ENCODE measurements at regions not wholly inside any gene's neighbourhood (a gene's known extent, or its start where the extent isn't known, plus 50 kb on each side); places are given as distances from the start of the nearest gene placed in this dataset.

DNA sequence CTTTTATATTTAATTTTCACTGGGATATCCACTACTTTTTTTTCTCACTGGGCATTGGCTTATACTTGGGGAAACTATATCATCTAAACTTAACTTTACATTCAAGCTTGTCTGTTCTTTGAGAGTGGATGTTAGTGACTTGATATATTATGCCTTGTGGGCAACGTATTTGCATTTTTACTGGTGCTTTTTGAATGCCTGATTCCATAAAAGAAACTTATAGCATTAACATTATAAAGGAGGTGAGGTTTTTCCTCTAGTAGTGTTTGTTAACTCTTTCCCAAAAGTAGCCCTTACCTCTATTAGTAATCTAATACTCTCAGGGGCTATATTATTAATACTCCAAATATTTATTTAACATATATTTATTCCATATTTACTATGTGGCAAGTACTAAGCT is 416.5 kb downstream of the PLA2G4A start:
- TF ChIP-seq, protein P1, sequence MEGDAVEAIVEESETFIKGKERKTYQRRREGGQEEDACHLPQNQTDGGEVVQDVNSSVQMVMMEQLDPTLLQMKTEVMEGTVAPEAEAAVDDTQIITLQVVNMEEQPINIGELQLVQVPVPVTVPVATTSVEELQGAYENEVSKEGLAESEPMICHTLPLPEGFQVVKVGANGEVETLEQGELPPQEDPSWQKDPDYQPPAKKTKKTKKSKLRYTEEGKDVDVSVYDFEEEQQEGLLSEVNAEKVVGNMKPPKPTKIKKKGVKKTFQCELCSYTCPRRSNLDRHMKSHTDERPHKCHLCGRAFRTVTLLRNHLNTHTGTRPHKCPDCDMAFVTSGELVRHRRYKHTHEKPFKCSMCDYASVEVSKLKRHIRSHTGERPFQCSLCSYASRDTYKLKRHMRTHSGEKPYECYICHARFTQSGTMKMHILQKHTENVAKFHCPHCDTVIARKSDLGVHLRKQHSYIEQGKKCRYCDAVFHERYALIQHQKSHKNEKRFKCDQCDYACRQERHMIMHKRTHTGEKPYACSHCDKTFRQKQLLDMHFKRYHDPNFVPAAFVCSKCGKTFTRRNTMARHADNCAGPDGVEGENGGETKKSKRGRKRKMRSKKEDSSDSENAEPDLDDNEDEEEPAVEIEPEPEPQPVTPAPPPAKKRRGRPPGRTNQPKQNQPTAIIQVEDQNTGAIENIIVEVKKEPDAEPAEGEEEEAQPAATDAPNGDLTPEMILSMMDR (conservative IDR thresholded peaks at IDR 0.05; ENCODE audit: low read depth in 2 of 2): no peak
- TF ChIP-seq POLR2AphosphoS5 (IDR thresholded peaks at IDR 0.05; ENCODE audit: low read depth): no peak
- TF ChIP-seq, protein P2, sequence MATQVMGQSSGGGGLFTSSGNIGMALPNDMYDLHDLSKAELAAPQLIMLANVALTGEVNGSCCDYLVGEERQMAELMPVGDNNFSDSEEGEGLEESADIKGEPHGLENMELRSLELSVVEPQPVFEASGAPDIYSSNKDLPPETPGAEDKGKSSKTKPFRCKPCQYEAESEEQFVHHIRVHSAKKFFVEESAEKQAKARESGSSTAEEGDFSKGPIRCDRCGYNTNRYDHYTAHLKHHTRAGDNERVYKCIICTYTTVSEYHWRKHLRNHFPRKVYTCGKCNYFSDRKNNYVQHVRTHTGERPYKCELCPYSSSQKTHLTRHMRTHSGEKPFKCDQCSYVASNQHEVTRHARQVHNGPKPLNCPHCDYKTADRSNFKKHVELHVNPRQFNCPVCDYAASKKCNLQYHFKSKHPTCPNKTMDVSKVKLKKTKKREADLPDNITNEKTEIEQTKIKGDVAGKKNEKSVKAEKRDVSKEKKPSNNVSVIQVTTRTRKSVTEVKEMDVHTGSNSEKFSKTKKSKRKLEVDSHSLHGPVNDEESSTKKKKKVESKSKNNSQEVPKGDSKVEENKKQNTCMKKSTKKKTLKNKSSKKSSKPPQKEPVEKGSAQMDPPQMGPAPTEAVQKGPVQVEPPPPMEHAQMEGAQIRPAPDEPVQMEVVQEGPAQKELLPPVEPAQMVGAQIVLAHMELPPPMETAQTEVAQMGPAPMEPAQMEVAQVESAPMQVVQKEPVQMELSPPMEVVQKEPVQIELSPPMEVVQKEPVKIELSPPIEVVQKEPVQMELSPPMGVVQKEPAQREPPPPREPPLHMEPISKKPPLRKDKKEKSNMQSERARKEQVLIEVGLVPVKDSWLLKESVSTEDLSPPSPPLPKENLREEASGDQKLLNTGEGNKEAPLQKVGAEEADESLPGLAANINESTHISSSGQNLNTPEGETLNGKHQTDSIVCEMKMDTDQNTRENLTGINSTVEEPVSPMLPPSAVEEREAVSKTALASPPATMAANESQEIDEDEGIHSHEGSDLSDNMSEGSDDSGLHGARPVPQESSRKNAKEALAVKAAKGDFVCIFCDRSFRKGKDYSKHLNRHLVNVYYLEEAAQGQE (IDR thresholded peaks at IDR 0.05; ENCODE audit: unreplicated experiment): no peak
- no peak for TF ChIP-seq EZH2 (IDR thresholded peaks at IDR 0.05; ENCODE audit: low read depth, unreplicated experiment)
- TF ChIP-seq EZH2phosphoT487 (IDR thresholded peaks at IDR 0.05; ENCODE audit: unreplicated experiment): no peak
- TF ChIP-seq JUNB (IDR thresholded peaks at IDR 0.05; ENCODE audit: unreplicated experiment): no peak
- TF ChIP-seq, protein P3, sequence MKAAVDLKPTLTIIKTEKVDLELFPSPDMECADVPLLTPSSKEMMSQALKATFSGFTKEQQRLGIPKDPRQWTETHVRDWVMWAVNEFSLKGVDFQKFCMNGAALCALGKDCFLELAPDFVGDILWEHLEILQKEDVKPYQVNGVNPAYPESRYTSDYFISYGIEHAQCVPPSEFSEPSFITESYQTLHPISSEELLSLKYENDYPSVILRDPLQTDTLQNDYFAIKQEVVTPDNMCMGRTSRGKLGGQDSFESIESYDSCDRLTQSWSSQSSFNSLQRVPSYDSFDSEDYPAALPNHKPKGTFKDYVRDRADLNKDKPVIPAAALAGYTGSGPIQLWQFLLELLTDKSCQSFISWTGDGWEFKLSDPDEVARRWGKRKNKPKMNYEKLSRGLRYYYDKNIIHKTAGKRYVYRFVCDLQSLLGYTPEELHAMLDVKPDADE (IDR thresholded peaks at IDR 0.05): no peak
- TF ChIP-seq ZNF331 (CRISPR knock-in tag; IDR thresholded peaks at IDR 0.05; ENCODE audit: low read depth): no peak
- no peak for TF ChIP-seq ZNF114 (CRISPR knock-in tag; IDR thresholded peaks at IDR 0.05)
- no peak for TF ChIP-seq CREB1 (CRISPR knock-in tag; IDR thresholded peaks at IDR 0.05; ENCODE audit: low read depth)
- TF ChIP-seq, protein P4, sequence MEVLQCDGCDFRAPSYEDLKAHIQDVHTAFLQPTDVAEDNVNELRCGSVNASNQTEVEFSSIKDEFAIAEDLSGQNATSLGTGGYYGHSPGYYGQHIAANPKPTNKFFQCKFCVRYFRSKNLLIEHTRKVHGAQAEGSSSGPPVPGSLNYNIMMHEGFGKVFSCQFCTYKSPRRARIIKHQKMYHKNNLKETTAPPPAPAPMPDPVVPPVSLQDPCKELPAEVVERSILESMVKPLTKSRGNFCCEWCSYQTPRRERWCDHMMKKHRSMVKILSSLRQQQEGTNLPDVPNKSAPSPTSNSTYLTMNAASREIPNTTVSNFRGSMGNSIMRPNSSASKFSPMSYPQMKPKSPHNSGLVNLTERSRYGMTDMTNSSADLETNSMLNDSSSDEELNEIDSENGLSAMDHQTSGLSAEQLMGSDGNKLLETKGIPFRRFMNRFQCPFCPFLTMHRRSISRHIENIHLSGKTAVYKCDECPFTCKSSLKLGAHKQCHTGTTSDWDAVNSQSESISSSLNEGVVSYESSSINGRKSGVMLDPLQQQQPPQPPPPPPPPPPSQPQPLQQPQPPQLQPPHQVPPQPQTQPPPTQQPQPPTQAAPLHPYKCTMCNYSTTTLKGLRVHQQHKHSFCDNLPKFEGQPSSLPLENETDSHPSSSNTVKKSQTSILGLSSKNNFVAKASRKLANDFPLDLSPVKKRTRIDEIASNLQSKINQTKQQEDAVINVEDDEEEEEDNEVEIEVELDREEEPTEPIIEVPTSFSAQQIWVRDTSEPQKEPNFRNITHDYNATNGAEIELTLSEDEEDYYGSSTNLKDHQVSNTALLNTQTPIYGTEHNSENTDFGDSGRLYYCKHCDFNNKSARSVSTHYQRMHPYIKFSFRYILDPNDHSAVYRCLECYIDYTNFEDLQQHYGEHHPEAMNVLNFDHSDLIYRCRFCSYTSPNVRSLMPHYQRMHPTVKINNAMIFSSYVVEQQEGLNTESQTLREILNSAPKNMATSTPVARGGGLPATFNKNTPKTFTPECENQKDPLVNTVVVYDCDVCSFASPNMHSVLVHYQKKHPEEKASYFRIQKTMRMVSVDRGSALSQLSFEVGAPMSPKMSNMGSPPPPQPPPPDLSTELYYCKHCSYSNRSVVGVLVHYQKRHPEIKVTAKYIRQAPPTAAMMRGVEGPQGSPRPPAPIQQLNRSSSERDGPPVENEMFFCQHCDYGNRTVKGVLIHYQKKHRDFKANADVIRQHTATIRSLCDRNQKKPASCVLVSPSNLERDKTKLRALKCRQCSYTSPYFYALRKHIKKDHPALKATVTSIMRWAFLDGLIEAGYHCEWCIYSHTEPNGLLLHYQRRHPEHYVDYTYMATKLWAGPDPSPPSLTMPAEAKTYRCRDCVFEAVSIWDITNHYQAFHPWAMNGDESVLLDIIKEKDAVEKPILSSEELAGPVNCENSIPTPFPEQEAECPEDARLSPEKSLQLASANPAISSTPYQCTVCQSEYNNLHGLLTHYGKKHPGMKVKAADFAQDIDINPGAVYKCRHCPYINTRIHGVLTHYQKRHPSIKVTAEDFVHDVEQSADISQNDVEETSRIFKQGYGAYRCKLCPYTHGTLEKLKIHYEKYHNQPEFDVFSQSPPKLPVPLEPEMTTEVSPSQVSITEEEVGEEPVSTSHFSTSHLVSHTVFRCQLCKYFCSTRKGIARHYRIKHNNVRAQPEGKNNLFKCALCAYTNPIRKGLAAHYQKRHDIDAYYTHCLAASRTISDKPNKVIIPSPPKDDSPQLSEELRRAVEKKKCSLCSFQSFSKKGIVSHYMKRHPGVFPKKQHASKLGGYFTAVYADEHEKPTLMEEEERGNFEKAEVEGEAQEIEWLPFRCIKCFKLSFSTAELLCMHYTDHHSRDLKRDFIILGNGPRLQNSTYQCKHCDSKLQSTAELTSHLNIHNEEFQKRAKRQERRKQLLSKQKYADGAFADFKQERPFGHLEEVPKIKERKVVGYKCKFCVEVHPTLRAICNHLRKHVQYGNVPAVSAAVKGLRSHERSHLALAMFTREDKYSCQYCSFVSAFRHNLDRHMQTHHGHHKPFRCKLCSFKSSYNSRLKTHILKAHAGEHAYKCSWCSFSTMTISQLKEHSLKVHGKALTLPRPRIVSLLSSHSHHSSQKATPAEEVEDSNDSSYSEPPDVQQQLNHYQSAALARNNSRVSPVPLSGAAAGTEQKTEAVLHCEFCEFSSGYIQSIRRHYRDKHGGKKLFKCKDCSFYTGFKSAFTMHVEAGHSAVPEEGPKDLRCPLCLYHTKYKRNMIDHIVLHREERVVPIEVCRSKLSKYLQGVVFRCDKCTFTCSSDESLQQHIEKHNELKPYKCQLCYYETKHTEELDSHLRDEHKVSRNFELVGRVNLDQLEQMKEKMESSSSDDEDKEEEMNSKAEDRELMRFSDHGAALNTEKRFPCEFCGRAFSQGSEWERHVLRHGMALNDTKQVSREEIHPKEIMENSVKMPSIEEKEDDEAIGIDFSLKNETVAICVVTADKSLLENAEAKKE (CRISPR knock-in tag; IDR thresholded peaks at IDR 0.05): no peak

All from GM23338 (cell line).